HEK293 (cell line): ENCODE measurements at regions not wholly inside any gene's neighbourhood (a gene's known extent, or its start where the extent isn't known, plus 50 kb on each side); places are given as distances from the start of the nearest gene placed in this dataset.

Experiments
- KLF9 ChIP-seq: fragments of 450-650 bp; formaldehyde crosslinking; IDR thresholded peaks from 2 replicates; pipeline ENCODE4 v1.5.1; 2016; ENCODE audit warnings: missing biosample characterization, missing genetic modification characterization, low read depth
- TF ChIP-seq, protein P1 (sequence below): fragments of 450-650 bp; formaldehyde crosslinking; IDR thresholded peaks from 2 replicates; pipeline ENCODE4 v1.5.1; 2016; ENCODE audit warnings: missing biosample characterization, missing genetic modification characterization
- TF ChIP-seq, protein P2 (sequence below): fragments of 450-650 bp; formaldehyde crosslinking; IDR thresholded peaks from 2 replicates; pipeline ENCODE4 v1.5.1; 2016; ENCODE audit warnings: missing biosample characterization, missing genetic modification characterization
- TF ChIP-seq, protein P3 (sequence below): fragments of 450-650 bp; formaldehyde crosslinking; IDR thresholded peaks from 2 replicates; pipeline ENCODE4 v1.5.1; 2016; ENCODE audit warnings: missing biosample characterization, missing genetic modification characterization, borderline replicate concordance

DNA sequence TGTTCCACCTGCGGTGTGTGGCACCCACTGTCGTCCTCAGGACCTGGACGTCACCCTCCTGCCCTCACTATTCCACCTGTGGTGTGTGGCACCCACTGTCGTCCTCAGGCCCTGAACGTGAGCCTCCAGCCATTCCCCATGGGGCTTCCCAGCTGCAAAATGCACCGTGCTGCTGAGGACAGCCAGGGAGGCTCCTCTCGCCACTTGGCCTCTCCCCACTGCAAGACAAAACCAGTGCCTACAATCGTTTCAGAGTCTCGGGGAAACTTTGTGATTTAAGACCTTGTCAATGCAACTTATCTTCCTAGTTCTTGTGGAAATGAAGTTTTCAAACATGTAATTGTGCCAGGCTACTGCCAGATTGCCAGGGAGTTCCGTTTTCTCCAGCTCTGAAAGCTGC is 319.3 kb upstream of the SALL3 start:
- TF ChIP-seq, protein P1, sequence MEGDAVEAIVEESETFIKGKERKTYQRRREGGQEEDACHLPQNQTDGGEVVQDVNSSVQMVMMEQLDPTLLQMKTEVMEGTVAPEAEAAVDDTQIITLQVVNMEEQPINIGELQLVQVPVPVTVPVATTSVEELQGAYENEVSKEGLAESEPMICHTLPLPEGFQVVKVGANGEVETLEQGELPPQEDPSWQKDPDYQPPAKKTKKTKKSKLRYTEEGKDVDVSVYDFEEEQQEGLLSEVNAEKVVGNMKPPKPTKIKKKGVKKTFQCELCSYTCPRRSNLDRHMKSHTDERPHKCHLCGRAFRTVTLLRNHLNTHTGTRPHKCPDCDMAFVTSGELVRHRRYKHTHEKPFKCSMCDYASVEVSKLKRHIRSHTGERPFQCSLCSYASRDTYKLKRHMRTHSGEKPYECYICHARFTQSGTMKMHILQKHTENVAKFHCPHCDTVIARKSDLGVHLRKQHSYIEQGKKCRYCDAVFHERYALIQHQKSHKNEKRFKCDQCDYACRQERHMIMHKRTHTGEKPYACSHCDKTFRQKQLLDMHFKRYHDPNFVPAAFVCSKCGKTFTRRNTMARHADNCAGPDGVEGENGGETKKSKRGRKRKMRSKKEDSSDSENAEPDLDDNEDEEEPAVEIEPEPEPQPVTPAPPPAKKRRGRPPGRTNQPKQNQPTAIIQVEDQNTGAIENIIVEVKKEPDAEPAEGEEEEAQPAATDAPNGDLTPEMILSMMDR (tag by site-specific recombination) = no peak
- TF ChIP-seq KLF9 = no peak
- TF ChIP-seq, protein P2, sequence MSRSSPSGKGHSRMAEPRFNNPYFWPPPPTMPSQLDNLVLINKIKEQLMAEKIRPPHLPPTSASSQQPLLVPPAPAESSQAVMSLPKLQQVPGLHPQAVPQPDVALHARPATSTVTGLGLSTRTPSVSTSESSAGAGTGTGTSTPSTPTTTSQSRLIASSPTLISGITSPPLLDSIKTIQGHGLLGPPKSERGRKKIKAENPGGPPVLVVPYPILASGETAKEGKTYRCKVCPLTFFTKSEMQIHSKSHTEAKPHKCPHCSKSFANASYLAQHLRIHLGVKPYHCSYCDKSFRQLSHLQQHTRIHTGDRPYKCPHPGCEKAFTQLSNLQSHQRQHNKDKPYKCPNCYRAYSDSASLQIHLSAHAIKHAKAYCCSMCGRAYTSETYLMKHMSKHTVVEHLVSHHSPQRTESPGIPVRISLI (tag by site-specific recombination) = no peak
- TF ChIP-seq, protein P3, sequence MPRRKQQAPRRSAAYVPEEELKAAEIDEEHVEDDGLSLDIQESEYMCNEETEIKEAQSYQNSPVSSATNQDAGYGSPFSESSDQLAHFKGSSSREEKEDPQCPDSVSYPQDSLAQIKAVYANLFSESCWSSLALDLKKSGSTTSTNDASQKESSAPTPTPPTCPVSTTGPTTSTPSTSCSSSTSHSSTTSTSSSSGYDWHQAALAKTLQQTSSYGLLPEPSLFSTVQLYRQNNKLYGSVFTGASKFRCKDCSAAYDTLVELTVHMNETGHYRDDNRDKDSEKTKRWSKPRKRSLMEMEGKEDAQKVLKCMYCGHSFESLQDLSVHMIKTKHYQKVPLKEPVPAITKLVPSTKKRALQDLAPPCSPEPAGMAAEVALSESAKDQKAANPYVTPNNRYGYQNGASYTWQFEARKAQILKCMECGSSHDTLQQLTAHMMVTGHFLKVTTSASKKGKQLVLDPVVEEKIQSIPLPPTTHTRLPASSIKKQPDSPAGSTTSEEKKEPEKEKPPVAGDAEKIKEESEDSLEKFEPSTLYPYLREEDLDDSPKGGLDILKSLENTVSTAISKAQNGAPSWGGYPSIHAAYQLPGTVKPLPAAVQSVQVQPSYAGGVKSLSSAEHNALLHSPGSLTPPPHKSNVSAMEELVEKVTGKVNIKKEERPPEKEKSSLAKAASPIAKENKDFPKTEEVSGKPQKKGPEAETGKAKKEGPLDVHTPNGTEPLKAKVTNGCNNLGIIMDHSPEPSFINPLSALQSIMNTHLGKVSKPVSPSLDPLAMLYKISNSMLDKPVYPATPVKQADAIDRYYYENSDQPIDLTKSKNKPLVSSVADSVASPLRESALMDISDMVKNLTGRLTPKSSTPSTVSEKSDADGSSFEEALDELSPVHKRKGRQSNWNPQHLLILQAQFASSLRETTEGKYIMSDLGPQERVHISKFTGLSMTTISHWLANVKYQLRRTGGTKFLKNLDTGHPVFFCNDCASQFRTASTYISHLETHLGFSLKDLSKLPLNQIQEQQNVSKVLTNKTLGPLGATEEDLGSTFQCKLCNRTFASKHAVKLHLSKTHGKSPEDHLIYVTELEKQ (tag by site-specific recombination) = no peak
